SK-N-SH (cell line): ENCODE measurements at regions not wholly inside any gene's neighbourhood (a gene's known extent, or its start where the extent isn't known, plus 50 kb on each side); places are given as distances from the start of the nearest gene placed in this dataset.
"Not testable (repeated sequence)": the region's sequence is repeated elsewhere in the genome, so short reads cannot be mapped to it uniquely, and the experiment has no call there.

Experiments used
- CTCF ChIA-PET: fragments of 300-600, 350-600 bp; formaldehyde crosslinking; extraction: SDS; loops from one replicate; lab custom pipeline; 2021; lab: Yijun Ruan, JAX
- POLR2A ChIA-PET: fragments of 350-600 bp; sonication (Branson Sonifier 250); formaldehyde crosslinking; extraction: SDS; loops from one replicate; lab custom pipeline; 2020; ENCODE audit warnings: antibody characterized with exemption, inconsistent platforms; lab: Yijun Ruan, JAX
- DNase-seq: peaks from one replicate; pipeline ENCODE4 v3.0.0; 2012
- H2AFZ ChIP-seq: fragments of 200-600 bp; sonication (generic); 2 replicates; pipeline ENCODE4 v1.8.1; 2016; ENCODE audit warnings: antibody characterized with exemption, mild to moderate bottlenecking, low read depth
- H3F3A ChIP-seq: fragments of 200-600 bp; sonication (generic); replicated peaks from 2 replicates; pipeline ENCODE3; 2016; ENCODE audit warnings: antibody characterized with exemption, mild to moderate bottlenecking; ENCODE audit not compliant: insufficient read depth
- H3K27ac ChIP-seq, 2 experiments: fragments of 200-500 bp in 1 of 2; fragments of 200-600 bp in 1 of 2; sonication (Bioruptor generic) in 1 of 2; sonication (generic), shearing (Covaris generic) in 1 of 2; 2 replicates each; pipeline versions ENCODE4 v1.5.1 to v1.6.1; 2014 to 2016; ENCODE audit warnings: low read depth in 2 of 2, inconsistent platforms in 1 of 2, low read length in 1 of 2, mild to moderate bottlenecking in 1 of 2, mixed read lengths in 1 of 2
- H3K27me3 ChIP-seq: fragments of 200-600 bp; sonication (generic), shearing (Covaris generic); 2 replicates; pipeline ENCODE4 v1.6.1; 2016; ENCODE audit warnings: mixed run types; ENCODE audit not compliant: insufficient read depth
- H3K36me3 ChIP-seq, 2 experiments: fragments of 200-500 bp in 1 of 2; fragments of 200-600 bp in 1 of 2; sonication (Bioruptor generic) in 1 of 2; sonication (generic) in 1 of 2; replicated peaks in 1 of 2; 2 replicates each; pipeline versions ENCODE3 to v1.5.1; 2014 to 2016; ENCODE audit warnings: low read length in 1 of 2, mild to moderate bottlenecking in 1 of 2; ENCODE audit not compliant: insufficient read depth in 2 of 2, control insufficient read depth in 1 of 2
- H3K4me1 ChIP-seq, 2 experiments: fragments of 200-500 bp in 1 of 2; fragments of 200-600 bp in 1 of 2; sonication (Bioruptor generic) in 1 of 2; sonication (generic), shearing (Covaris generic) in 1 of 2; 2 replicates each; pipeline versions ENCODE4 v1.5.1 to v1.6.1; 2014 to 2016; ENCODE audit warnings: low read depth in 1 of 2, low read length in 1 of 2, mixed run types in 1 of 2; ENCODE audit not compliant: insufficient read depth in 2 of 2, control insufficient read depth in 1 of 2
- H3K4me2 ChIP-seq: fragments of 200-600 bp; sonication (generic), shearing (Covaris generic); 2 replicates; pipeline ENCODE4 v1.6.1; 2017; ENCODE audit warnings: mixed run types
- H3K4me3 ChIP-seq, 2 experiments: fragments of 200-500 bp in 1 of 2; fragments of 200-600 bp in 1 of 2; sonication (Bioruptor generic) in 1 of 2; sonication (generic), shearing (Covaris generic) in 1 of 2; 2 replicates each; pipeline versions ENCODE4 v1.5.1 to v1.8.1; 2014 to 2016; ENCODE audit warnings: low read depth in 2 of 2, inconsistent platforms in 1 of 2, low read length in 1 of 2, mild to moderate bottlenecking in 1 of 2, mixed read lengths in 1 of 2, moderate library complexity in 1 of 2
- H3K79me2 ChIP-seq: fragments of 200-600 bp; sonication (generic); 2 replicates; pipeline ENCODE4 v1.8.1; 2017; ENCODE audit warnings: mild to moderate bottlenecking; ENCODE audit not compliant: insufficient read depth
- H3K9ac ChIP-seq: fragments of 200-600 bp; sonication (generic); 2 replicates; pipeline ENCODE4 v1.6.1; 2017; ENCODE audit warnings: mixed run types
- H3K9me2 ChIP-seq: fragments of 200-600 bp; sonication (generic); 2 replicates; pipeline ENCODE4 v1.6.1; 2017; ENCODE audit warnings: mixed run types
- H3K9me3 ChIP-seq: fragments of 200-600 bp; sonication (generic); 2 replicates; pipeline ENCODE4 v1.6.1; 2017; ENCODE audit warnings: mixed run types, mild to moderate bottlenecking, moderate library complexity
- H4K20me1 ChIP-seq: fragments of 200-600 bp; sonication (generic); 2 replicates; pipeline ENCODE4 v1.6.1; 2017; ENCODE audit warnings: mild to moderate bottlenecking, mixed run types; ENCODE audit not compliant: insufficient read depth
- CHD2 ChIP-seq: fragments of 150-350 bp; IDR thresholded peaks from 2 replicates; pipeline ENCODE4 v1.6.1; 2018; ENCODE audit warnings: low read length; ENCODE audit not compliant: partially characterized antibody
- FOSL2 ChIP-seq: IDR thresholded peaks from 2 replicates; pipeline ENCODE4 v1.4.0; 2012; ENCODE audit warnings: low read depth, mild to moderate bottlenecking, moderate library complexity, borderline replicate concordance
- RCOR1 ChIP-seq: fragments of 150-350 bp; IDR thresholded peaks from 2 replicates; pipeline ENCODE4 v1.6.1; 2017; ENCODE audit warnings: antibody characterized with exemption, low read length
- RXRA ChIP-seq: IDR thresholded peaks from 2 replicates; pipeline ENCODE4 v1.4.0; 2012; ENCODE audit warnings: low read depth, mild to moderate bottlenecking, borderline replicate concordance
- TAF1 ChIP-seq: IDR thresholded peaks from 2 replicates; pipeline ENCODE4 v1.6.1; 2012; ENCODE audit warnings: low read depth, mild to moderate bottlenecking, low read length, moderate library complexity, borderline replicate concordance
- TCF12 ChIP-seq: IDR thresholded peaks from 2 replicates; pipeline ENCODE4 v1.4.0; 2012
- WGBS: methylation state at CpG from one replicate; pipeline ENCODE4 v1.1.6; 2017; ENCODE audit warnings: low lambda C conversion rate; 5-methylcytosine and 5-hydroxymethylcytosine counted together
- TF ChIP-seq, protein P1 (sequence below): IDR thresholded peaks from 2 replicates; pipeline ENCODE4; 2012
- TF ChIP-seq, protein P2 (sequence below): IDR thresholded peaks from 2 replicates; pipeline ENCODE4 v1.4.0; 2012; ENCODE audit warnings: low read depth, borderline replicate concordance
- TF ChIP-seq, protein P3 (sequence below): fragments of 150-350 bp; IDR thresholded peaks from 2 replicates; pipeline ENCODE4 v1.6.1; 2017; ENCODE audit warnings: antibody characterized with exemption, low read length, low read depth, borderline replicate concordance

DNA sequence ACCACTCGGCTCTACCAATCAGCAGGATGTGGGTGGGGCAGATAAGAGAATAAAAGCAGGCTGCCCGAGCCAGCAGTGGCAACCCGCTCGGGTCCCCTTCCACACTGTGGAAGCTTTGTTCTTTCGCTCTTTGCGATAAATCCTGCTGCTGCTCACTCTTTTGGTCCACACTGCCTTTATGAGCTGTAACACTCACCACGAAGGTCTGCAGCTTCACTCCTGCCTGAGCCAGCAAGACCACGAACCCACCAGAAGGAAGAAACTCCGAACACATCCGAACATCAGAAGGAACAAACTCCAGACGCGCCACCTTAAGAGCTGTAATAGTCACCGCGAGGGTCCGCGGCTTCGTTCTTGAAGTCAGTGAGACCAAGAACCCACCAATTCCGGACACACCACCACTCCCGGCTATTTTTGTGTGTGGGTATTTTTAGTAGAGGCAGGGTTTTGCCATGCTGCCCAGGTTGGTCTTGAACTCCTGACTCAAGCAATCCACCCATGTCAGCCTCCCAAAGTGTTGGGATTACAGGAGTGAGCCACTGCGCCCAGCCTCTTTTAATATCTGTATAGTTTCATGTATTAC, 64.6 kb upstream of the SLC25A43 start:
- H3K79me2 ChIP-seq, POLR2A ChIA-PET: not testable (repeated sequence)
- WGBS: 35% methylated on average over 20 of the region's 20 CpGs

DNA sequence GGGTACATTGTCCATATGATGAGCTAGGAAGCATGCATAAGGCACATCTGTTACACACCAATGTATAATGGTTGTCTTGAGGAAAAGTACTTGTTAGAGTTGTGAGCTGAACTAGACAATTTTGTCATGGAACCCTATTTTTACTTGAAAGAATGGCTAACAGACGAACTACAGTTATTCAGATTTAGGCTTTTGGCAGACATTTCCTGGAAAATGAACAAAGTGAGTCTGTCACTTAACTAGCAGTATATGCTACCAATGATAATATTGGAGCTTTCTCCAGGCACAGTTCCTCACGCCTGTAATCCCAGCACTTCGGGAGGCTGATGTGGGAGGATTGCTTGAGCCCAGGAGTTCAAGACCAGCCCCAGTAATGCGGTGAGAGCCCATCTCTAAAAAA, 61.9 kb upstream of the SLC25A43 start:
- peaks cover 8% of the 10 kb centered on the region; the same call in 1 of the 2 replicates for H3K27me3 ChIP-seq
- no peaks in the 10 kb centered on the region for H3K36me3 ChIP-seq
- no peak overlapping the region for H3K27ac ChIP-seq
- H3K4me1 ChIP-seq: no peaks in the 10 kb centered on the region
- H2AFZ ChIP-seq: no peak overlapping the region
- TF ChIP-seq, protein P1, sequence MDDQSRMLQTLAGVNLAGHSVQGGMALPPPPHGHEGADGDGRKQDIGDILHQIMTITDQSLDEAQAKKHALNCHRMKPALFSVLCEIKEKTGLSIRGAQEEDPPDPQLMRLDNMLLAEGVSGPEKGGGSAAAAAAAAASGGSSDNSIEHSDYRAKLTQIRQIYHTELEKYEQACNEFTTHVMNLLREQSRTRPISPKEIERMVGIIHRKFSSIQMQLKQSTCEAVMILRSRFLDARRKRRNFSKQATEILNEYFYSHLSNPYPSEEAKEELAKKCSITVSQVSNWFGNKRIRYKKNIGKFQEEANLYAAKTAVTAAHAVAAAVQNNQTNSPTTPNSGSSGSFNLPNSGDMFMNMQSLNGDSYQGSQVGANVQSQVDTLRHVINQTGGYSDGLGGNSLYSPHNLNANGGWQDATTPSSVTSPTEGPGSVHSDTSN: no peak
- TF ChIP-seq RCOR1 (no peak), FOSL2 (no peak)
- TF ChIP-seq, protein P2, sequence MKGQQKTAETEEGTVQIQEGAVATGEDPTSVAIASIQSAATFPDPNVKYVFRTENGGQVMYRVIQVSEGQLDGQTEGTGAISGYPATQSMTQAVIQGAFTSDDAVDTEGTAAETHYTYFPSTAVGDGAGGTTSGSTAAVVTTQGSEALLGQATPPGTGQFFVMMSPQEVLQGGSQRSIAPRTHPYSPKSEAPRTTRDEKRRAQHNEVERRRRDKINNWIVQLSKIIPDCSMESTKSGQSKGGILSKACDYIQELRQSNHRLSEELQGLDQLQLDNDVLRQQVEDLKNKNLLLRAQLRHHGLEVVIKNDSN: no peak
- TF ChIP-seq, all 33 proteins: peak for 0
- H3K9ac ChIP-seq: no peak overlapping the region
- H3K4me3 ChIP-seq: no peak overlapping the region
- no peak for DNase-seq
- H4K20me1 ChIP-seq: no peaks in the 10 kb centered on the region
- no peak overlapping the region for H3K4me2 ChIP-seq
- no peaks in the 10 kb centered on the region for H3F3A ChIP-seq
- ChIA-PET CTCF (no interaction called here), POLR2A (no interaction called here)
- no peaks in the 10 kb centered on the region for H3K9me2 ChIP-seq
- no peaks in the 10 kb centered on the region for H3K9me3 ChIP-seq
- H3K79me2 ChIP-seq: no peaks in the 10 kb centered on the region
- 6% methylated on average over 4 of the region's 4 CpGs for WGBS

More for the DNA sequence above, 64.6 kb upstream of the SLC25A43 start:
- H3K27me3 ChIP-seq, H3F3A ChIP-seq, CTCF ChIA-PET, H2AFZ ChIP-seq, H4K20me1 ChIP-seq, H3K27ac ChIP-seq, H3K36me3 ChIP-seq, H3K9me2 ChIP-seq, H3K4me3 ChIP-seq, H3K9me3 ChIP-seq, DNase-seq, H3K4me1 ChIP-seq, H3K4me2 ChIP-seq, H3K9ac ChIP-seq: not testable (repeated sequence)

DNA sequence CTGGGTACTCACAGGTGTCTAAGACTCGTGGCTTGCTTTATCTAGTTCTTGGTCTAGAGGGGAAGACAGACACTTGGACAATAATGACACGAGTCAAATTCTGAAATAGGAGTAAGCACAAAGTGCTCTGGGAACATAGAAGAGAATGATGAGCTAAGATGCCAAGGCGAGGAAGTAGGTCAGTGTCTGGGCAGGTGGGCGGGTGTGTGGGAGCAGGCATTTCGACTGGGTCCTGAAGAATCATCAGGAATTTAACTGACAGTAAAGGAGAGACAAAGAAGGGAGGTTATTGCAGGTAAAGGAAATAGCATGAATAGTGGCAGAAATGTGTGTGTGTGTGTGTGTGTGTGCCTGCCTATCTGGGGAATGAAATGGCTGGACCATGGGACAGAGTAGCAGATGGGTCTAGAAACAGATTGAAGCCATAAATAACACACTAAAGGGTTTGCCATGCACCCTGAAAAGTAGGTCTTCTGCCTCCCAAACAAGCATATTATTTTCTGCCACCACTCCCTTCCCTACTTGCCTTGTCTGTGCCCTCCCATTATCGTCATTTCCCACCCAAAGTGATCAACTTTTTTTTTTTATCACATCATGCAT, 58.4 kb upstream of the SLC25A43 start:
- no peaks in the 10 kb centered on the region for H3K79me2 ChIP-seq
- H3F3A ChIP-seq: no peaks in the 10 kb centered on the region
- no peaks in the 10 kb centered on the region for H3K9me3 ChIP-seq
- H3K36me3 ChIP-seq: no peaks in the 10 kb centered on the region
- no peaks in the 10 kb centered on the region for H3K4me1 ChIP-seq
- no peaks in the 10 kb centered on the region for H3K9me2 ChIP-seq
- no peak overlapping the region for H3K9ac ChIP-seq
- TF ChIP-seq TAF1 (no peak), TCF12 (no peak), CHD2 (no peak), RXRA (no peak)
- TF ChIP-seq, protein P3, sequence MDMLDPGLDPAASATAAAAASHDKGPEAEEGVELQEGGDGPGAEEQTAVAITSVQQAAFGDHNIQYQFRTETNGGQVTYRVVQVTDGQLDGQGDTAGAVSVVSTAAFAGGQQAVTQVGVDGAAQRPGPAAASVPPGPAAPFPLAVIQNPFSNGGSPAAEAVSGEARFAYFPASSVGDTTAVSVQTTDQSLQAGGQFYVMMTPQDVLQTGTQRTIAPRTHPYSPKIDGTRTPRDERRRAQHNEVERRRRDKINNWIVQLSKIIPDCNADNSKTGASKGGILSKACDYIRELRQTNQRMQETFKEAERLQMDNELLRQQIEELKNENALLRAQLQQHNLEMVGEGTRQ: no peak
- H3K27me3 ChIP-seq: peaks cover 26% of the 10 kb centered on the region
- ChIA-PET POLR2A (no interaction called here), CTCF (no interaction called here)
- H4K20me1 ChIP-seq: no peaks in the 10 kb centered on the region
- no peak overlapping the region for H3K4me2 ChIP-seq
- H3K4me3 ChIP-seq: no peak overlapping the region
- H2AFZ ChIP-seq: no peak overlapping the region
- no peak for DNase-seq
- H3K27ac ChIP-seq: no peak overlapping the region
- WGBS: 2% methylated on average over 6 of the region's 6 CpGs
